HEK293 (cell line): ENCODE measurements at regions not wholly inside any gene's neighbourhood (a gene's known extent, or its start where the extent isn't known, plus 50 kb on each side); places are given as distances from the start of the nearest gene placed in this dataset.

Source experiments
- CTCF ChIA-PET: fragments of 350-600 bp; formaldehyde crosslinking; extraction: SDS; loops from one replicate; lab custom pipeline; 2021; ENCODE audit warnings: antibody characterized with exemption; lab: Yijun Ruan, JAX
- POLR2A ChIA-PET: fragments of 300-600 bp; formaldehyde crosslinking; extraction: SDS; loops from one replicate; lab custom pipeline; 2020; ENCODE audit warnings: antibody characterized with exemption, inconsistent platforms; lab: Yijun Ruan, JAX
- H3K27ac ChIP-seq: fragments of 200-500 bp; sonication (Bioruptor generic); 2 replicates; pipeline ENCODE4 v1.5.1; 2014; ENCODE audit warnings: low read depth, low read length, control low read depth, inconsistent platforms; ENCODE audit errors: extremely low read depth
- H3K36me3 ChIP-seq, 2 experiments: fragments of 200-500 bp in 1 of 2; sonication (Bioruptor generic) in 1 of 2; 1 replicate in 1 of 2; 2 replicates in 1 of 2; pipeline ENCODE4 v1.5.1; 2014 to 2017; ENCODE audit warnings: inconsistent platforms in 2 of 2, low read length in 2 of 2; ENCODE audit not compliant: control insufficient read depth in 2 of 2, insufficient read depth in 1 of 2
- H3K4me1 ChIP-seq: fragments of 200-500 bp; sonication (Bioruptor generic); 2 replicates; pipeline ENCODE4 v1.5.1; 2014; ENCODE audit warnings: mild to moderate bottlenecking, low read length, inconsistent platforms; ENCODE audit not compliant: control insufficient read depth, insufficient read depth
- H3K4me3 ChIP-seq: 2 replicates; pipeline ENCODE4 v1.5.1; 2011; ENCODE audit warnings: low read depth, mild to moderate bottlenecking, control low read depth, low read length, moderate library complexity
- H3K9me3 ChIP-seq: fragments of 200-500 bp; sonication (Bioruptor generic); 2 replicates; pipeline ENCODE4 v1.5.1; 2014; ENCODE audit warnings: low read depth, low read length, inconsistent platforms; ENCODE audit not compliant: control insufficient read depth, insufficient read depth
- BCL11A ChIP-seq: fragments of 450-650 bp; formaldehyde crosslinking; IDR thresholded peaks from 2 replicates; pipeline ENCODE4 v1.5.1; 2016; ENCODE audit warnings: low read depth, missing biosample characterization, missing genetic modification characterization
- GLI2 ChIP-seq: fragments of 450-650 bp; formaldehyde crosslinking; IDR thresholded peaks from 2 replicates; pipeline ENCODE4; 2017; ENCODE audit warnings: missing biosample characterization, missing genetic modification characterization, low read depth, borderline replicate concordance
- IKZF3 ChIP-seq: fragments of 450-650 bp; IDR thresholded peaks from 2 replicates; pipeline ENCODE4 v1.5.0; 2018; ENCODE audit warnings: missing biosample characterization, mild to moderate bottlenecking, missing genetic modification characterization, moderate library complexity
- INSM2 ChIP-seq: fragments of 450-650 bp; formaldehyde crosslinking; IDR thresholded peaks from 2 replicates; pipeline ENCODE4 v1.5.1; 2016; ENCODE audit warnings: missing biosample characterization, missing genetic modification characterization
- KLF1 ChIP-seq: fragments of 450-650 bp; formaldehyde crosslinking; IDR thresholded peaks from 2 replicates; pipeline ENCODE4 v1.5.1; 2016; ENCODE audit warnings: missing biosample characterization, missing genetic modification characterization
- PRDM6 ChIP-seq: fragments of 450-650 bp; formaldehyde crosslinking; IDR thresholded peaks from 2 replicates; pipeline ENCODE4 v1.5.1; 2017; ENCODE audit warnings: missing biosample characterization, missing genetic modification characterization
- REPIN1 ChIP-seq: fragments of 450-650 bp; formaldehyde crosslinking; IDR thresholded peaks from 2 replicates; pipeline ENCODE4 v1.5.1; 2017; ENCODE audit warnings: missing biosample characterization, missing genetic modification characterization, low read depth
- SETDB1 ChIP-seq: IDR thresholded peaks from one replicate; pipeline ENCODE4 v1.6.1; 2017; ENCODE audit warnings: mild to moderate bottlenecking, low read length, moderate library complexity, mixed read lengths; ENCODE audit not compliant: insufficient read length
- ZBTB17 ChIP-seq: fragments of 450-650 bp; formaldehyde crosslinking; IDR thresholded peaks from 2 replicates; pipeline ENCODE4 v1.5.1; 2016; ENCODE audit warnings: missing biosample characterization, missing genetic modification characterization
- ZBTB49 ChIP-seq: fragments of 450-650 bp; formaldehyde crosslinking; IDR thresholded peaks from 2 replicates; pipeline ENCODE4 v1.5.1; 2016; ENCODE audit warnings: missing biosample characterization, missing genetic modification characterization, low read depth
- ZBTB6 ChIP-seq: fragments of 450-650 bp; formaldehyde crosslinking; IDR thresholded peaks from 2 replicates; pipeline ENCODE4 v1.5.1; 2017; ENCODE audit warnings: missing biosample characterization, missing genetic modification characterization
- ZFHX2 ChIP-seq: fragments of 450-650 bp; formaldehyde crosslinking; conservative IDR thresholded peaks from 2 replicates; pipeline ENCODE4 v1.5.1; 2016; ENCODE audit warnings: missing biosample characterization, missing genetic modification characterization
- ZNF174 ChIP-seq: fragments of 450-650 bp; formaldehyde crosslinking; IDR thresholded peaks from 2 replicates; pipeline ENCODE4 v1.5.0; 2017; ENCODE audit warnings: missing biosample characterization, mild to moderate bottlenecking, missing genetic modification characterization
- ZNF423 ChIP-seq: fragments of 450-650 bp; formaldehyde crosslinking; IDR thresholded peaks from 2 replicates; pipeline ENCODE4 v1.5.1; 2016; ENCODE audit warnings: missing biosample characterization, missing genetic modification characterization
- ZNF449 ChIP-seq: fragments of 450-650 bp; formaldehyde crosslinking; IDR thresholded peaks from 2 replicates; pipeline ENCODE4 v1.5.1; 2017; ENCODE audit warnings: missing biosample characterization, mild to moderate bottlenecking, missing genetic modification characterization, moderate library complexity
- ZNF558 ChIP-seq: fragments of 450-650 bp; formaldehyde crosslinking; IDR thresholded peaks from 2 replicates; pipeline ENCODE4 v1.5.1; 2016; ENCODE audit warnings: missing biosample characterization, missing genetic modification characterization
- ZNF580 ChIP-seq: fragments of 450-650 bp; formaldehyde crosslinking; IDR thresholded peaks from 2 replicates; pipeline ENCODE4 v1.5.1; 2016; ENCODE audit warnings: missing biosample characterization, missing genetic modification characterization
- ZNF596 ChIP-seq: fragments of 450-650 bp; IDR thresholded peaks from 2 replicates; pipeline ENCODE4 v1.5.0; 2018; ENCODE audit warnings: missing biosample characterization, mild to moderate bottlenecking, missing genetic modification characterization, moderate library complexity
- ZNF610 ChIP-seq: fragments of 450-650 bp; formaldehyde crosslinking; IDR thresholded peaks from 2 replicates; pipeline ENCODE4 v1.5.1; 2016; ENCODE audit warnings: missing biosample characterization, missing genetic modification characterization, borderline replicate concordance
- ZNF623 ChIP-seq: fragments of 450-650 bp; formaldehyde crosslinking; IDR thresholded peaks from 2 replicates; pipeline ENCODE4 v1.5.1; 2016; ENCODE audit warnings: missing biosample characterization, missing genetic modification characterization
- ZNF645 ChIP-seq: fragments of 450-650 bp; formaldehyde crosslinking; IDR thresholded peaks from 2 replicates; pipeline ENCODE4; 2016; ENCODE audit warnings: missing biosample characterization, missing genetic modification characterization
- ZNF785 ChIP-seq: fragments of 450-650 bp; formaldehyde crosslinking; IDR thresholded peaks from 2 replicates; pipeline ENCODE4 v1.5.1; 2016; ENCODE audit warnings: missing biosample characterization, missing genetic modification characterization

GRCh38 chr11:26011474-26011873 lies 320.5 kb upstream of the ANO3 start:
- H3K4me3 ChIP-seq: no peak overlapping the region
- POLR2A ChIA-PET: no interaction called here
- no peaks in the 10 kb centered on the region for H3K4me1 ChIP-seq
- TF ChIP-seq ZNF623: no peak
- TF ChIP-seq ZNF423 (tag by site-specific recombination): no peak
- TF ChIP-seq PRDM6 (tag by site-specific recombination): no peak
- TF ChIP-seq ZBTB17 (tag by site-specific recombination): no peak
- no peak for TF ChIP-seq ZNF449 (tag by site-specific recombination)
- TF ChIP-seq ZNF558 (tag by site-specific recombination): no peak
- no peak for TF ChIP-seq REPIN1 (tag by site-specific recombination)
- CTCF ChIA-PET: no interaction called here
- no peak overlapping the region for H3K27ac ChIP-seq
- H3K36me3 ChIP-seq: no peaks in the 10 kb centered on the region
- no peaks in the 10 kb centered on the region for H3K9me3 ChIP-seq

- Histone ChIP-seq H3K4me3 (no peak overlapping the region), H3K9me3 (no peaks in the 10 kb centered on the region), H3K36me3 (no peaks in the 10 kb centered on the region), H3K27ac (no peak overlapping the region), H3K4me1 (no peaks in the 10 kb centered on the region)
- POLR2A ChIA-PET: no interaction called here
- CTCF ChIA-PET: no interaction called here
- TF ChIP-seq ZNF174 (tag by site-specific recombination) (no peak), ZNF785 (tag by site-specific recombination) (no peak), ZNF610 (tag by site-specific recombination) (no peak), KLF1 (tag by site-specific recombination) (no peak), ZBTB49 (tag by site-specific recombination) (no peak), BCL11A (tag by site-specific recombination) (no peak), SETDB1 (no peak), ZNF580 (tag by site-specific recombination) (no peak), INSM2 (tag by site-specific recombination) (no peak), ZNF645 (tag by site-specific recombination) (no peak), GLI2 (tag by site-specific recombination) (no peak), ZBTB6 (tag by site-specific recombination) (no peak), ZFHX2 (tag by site-specific recombination) (no peak), IKZF3 (no peak), ZNF596 (no peak)
These were observed 317.3 kb upstream of the ANO3 start for GRCh38 chr11:26014456-26015115.
